NCI-H2171 treated with DMSO at 0.1 percent for 48 hours (cell line): ENCODE measurements at regions not wholly inside any gene's neighbourhood (a gene's known extent, or its start where the extent isn't known, plus 50 kb on each side); places are given as distances from the start of the nearest gene placed in this dataset.
"Not testable (repeated sequence)": the region's sequence is repeated elsewhere in the genome, so short reads cannot be mapped to it uniquely, and the experiment has no call there.

Source experiments
- DNase-seq: peaks from one replicate; lab custom pipeline; 2025; lab: John Stamatoyannopoulos, UW

- no peak for DNase-seq
These were observed 633.1 kb upstream of the CHRM3 start for GRCh38 chr1:238753252-238753651.

GRCh38 chr1:238752327-238752726, 634.0 kb upstream of the CHRM3 start:
- DNase-seq = no peak

- no peak for DNase-seq
These were observed 641.3 kb upstream of the CHRM3 start for GRCh38 chr1:238745069-238745468.

DNA sequence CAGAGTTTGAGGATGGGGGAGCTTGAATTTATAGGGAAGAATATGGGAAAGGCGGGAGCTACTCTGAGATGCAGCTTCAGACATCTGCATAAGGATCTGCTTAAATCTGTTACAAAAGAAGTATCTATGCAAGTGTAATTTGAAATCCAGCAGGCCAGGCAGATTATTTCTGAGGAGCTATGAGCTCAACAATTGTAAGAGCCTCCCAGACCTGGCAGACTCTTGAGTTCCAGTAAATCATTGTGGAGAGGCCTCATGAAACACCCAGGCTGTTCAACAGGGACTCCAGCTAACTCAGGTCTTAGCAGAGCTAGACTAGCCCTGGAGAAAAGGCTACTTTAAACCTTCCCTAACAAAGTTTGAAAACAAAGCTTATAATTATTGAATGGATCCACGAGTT, 647.5 kb upstream of the CHRM3 start:
- no peak for DNase-seq

DNA sequence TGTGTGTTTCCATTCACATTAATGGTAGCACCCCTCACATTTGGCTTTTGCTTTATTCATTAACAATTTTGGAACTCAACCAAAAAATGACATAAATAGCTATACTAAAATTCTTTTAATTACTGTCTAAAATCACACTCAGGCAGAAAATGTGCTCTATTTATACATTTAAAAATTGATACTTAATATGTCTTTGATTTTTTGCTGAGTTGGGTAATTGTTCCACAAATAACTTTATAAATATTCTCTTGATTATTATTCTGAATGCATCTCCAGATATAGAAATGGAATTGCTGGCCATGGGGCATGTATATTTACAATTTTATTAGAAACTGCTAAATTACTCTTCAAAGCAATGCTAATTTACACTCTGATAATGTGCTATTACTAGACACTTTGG, 658.7 kb upstream of the CHRM3 start:
- DNase-seq = no peak

DNA sequence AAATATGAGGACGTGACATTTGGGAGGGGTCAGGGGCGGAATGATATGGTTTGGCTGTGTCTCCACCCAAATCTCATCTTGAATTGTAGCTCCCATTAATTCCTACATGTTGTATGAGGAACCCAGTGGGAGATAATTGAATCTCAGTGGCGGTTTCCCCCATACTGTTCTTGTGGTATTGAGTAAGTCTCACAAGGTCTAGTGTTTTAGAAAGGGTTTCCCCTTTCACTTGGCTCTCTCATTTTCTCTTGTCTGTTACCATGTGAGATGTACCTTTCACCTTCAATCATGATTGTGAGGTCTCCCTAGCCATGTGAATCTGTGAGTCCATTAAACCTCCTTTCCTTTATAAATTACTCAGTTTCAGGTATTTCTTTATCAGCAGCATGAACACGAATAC, 663.6 kb upstream of the CHRM3 start:
- no peak for DNase-seq

GRCh38 chr1:238710697-238711096, 675.7 kb upstream of the CHRM3 start:
- DNase-seq = no peak

DNA sequence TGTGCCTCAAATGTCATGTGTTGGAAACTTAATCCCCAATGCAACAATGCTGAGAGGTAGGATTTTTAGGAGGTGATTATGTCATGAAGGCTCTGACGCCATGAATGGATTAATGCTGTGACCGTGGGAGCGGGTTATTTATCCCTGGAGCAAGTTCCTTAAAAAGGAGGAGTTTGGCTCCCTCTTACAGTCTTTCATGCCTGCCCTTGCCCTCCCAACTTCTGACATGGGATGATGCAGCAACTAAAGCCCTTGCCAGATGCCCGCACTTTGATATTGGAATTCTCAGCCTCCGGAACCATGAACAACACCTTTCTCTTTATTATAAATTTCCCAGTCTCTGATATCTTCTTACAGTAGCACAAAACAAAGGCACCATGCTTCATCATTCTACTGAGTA, 685.3 kb upstream of the CHRM3 start:
- DNase-seq = no peak

GRCh38 chr1:238690415-238690814, 696.0 kb upstream of the CHRM3 start:
- DNase-seq = no peak

- DNase-seq = not testable (repeated sequence)
These were observed 701.8 kb upstream of the CHRM3 start for GRCh38 chr1:238684576-238684975.

DNA sequence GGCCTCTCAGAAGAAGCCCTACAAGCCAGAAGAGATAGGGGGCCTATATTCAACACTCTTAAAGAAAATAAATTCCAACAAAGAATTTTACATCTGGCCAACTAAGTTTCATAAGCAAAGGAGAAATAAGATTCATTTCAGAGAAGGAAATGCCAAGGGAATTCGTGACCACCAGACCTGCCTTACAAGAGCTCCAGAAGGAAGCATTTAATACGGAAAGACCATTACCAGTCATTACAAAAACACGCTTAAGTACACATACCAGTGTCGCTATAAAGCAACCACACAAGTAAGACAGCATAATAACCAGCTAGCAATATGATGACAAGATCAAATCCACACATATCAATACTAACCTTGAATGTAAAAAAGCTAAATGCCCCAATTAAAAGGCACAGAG, 704.9 kb upstream of the CHRM3 start:
- no peak for DNase-seq

DNA sequence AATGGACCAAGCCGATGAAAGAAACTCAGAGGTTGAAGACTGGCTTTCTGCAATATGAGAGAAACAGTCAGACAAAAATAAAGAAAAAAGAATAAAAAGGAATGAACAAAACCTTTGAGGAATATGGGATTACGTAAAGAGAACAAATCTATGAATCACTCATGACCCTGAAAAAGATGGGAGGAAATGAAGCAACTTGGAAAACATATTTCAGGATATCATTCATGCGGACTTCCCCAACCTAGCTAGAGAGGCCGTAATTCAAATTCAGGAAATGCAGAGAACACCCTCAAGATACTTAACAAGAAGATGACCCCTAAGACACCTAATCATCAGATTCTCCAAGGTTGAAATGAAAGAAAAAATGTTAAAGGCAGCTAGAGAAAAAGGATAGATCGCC, 705.3 kb upstream of the CHRM3 start:
- no peak for DNase-seq

GRCh38 chr1:238677567-238677966, 708.8 kb upstream of the CHRM3 start:
- DNase-seq = no peak

- no peak for DNase-seq
These were observed 711.1 kb upstream of the CHRM3 start for GRCh38 chr1:238675221-238675620.

DNA sequence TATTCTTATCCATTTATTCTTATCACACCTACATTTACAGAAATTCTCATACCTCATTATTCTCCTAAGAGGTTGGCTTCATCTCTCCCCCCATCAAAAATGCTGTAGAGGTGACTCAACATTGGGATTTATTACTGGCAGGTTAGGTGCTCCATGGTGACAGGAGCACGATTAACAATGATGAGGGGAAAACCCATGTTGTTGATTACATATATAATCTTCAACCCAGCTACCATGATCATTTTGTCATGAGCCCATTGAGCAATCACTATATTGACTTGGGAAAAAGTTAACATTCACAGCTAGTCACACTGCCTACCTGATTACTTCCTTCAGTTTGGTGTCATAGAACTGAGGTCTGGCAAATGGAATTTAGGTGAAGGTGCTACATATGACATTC, 712.1 kb upstream of the CHRM3 start:
- no peak for DNase-seq

DNA sequence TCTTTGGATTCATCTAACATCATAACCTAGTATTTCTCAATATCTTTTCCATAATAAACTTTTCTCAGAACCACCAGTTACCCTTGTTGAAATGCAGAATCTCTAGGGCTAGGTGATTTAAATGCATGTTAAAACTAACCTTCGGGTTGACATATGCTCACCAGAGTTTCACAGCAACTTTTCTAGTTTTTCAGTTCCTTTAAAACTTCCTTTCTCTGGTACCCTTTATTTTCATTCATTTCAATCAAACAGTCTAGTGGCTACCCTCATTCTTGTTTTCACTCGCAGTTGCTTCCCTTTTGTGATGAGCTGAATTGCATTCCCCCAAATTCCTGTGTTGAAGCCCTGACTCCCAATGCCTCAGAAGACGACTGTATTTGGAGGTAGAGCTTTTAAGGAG, 712.8 kb upstream of the CHRM3 start:
- no peak for DNase-seq

GRCh38 chr1:238672806-238673205, 713.6 kb upstream of the CHRM3 start:
- DNase-seq = no peak

DNA sequence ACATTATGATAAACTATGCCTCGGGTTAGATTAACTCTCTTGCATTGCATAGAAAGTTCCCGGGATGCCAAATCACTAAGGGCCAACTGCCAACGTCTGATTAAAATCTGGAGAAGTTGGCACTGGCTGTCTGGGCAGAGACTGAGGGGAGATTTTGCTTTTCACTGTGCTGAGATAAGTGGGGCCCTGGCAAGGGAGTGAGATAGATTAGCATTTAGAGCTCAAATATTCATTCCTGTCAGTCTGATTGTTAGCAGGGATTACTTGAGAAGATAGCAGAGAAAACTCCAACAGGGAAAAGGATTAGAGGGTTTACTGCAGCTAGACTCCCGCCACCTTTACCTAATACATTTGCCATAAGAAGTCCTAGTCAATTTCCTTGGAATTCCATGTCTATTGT, 714.1 kb upstream of the CHRM3 start:
- DNase-seq = no peak

DNA sequence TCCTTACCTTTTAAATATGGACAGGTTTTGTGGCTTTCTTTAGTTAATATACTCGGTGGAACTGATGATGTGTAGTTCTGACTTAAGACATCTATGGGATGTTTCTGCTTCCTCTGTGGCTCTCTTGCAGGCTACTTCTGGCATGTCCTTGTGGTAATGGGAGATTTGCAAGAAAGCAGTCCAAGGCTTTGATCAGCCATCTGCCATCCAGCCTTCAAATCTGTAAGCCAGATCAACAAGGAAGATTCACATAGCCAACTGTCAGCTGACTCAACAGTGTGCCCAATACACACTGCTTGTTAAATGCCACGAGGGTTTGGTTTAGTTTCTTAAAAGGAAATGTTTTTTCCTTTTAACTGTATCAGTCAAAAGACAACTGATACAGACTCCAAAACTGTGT, 722.2 kb upstream of the CHRM3 start:
- DNase-seq = no peak

DNA sequence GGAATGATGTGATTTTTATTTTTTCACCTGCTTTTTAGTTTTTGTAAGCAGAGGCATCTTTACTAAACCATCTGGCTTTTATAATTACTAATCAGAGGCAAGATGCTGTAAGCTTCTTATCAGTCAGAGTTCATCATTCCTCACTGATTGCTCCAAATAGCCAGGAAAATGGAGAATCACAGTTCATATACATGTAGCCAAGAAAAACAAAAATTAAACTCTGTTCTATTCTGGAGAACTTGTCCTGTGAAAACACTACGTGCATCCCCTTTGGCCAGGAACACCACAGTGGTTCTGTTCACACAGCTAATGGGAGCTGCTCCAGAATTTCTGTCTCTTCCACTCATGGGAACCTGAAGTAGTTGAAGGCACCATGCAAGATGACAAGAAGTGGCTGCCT, 725.5 kb upstream of the CHRM3 start:
- DNase-seq = no peak

- DNase-seq = no peak
These were observed 727.6 kb upstream of the CHRM3 start for GRCh38 chr1:238658763-238659162.

DNA sequence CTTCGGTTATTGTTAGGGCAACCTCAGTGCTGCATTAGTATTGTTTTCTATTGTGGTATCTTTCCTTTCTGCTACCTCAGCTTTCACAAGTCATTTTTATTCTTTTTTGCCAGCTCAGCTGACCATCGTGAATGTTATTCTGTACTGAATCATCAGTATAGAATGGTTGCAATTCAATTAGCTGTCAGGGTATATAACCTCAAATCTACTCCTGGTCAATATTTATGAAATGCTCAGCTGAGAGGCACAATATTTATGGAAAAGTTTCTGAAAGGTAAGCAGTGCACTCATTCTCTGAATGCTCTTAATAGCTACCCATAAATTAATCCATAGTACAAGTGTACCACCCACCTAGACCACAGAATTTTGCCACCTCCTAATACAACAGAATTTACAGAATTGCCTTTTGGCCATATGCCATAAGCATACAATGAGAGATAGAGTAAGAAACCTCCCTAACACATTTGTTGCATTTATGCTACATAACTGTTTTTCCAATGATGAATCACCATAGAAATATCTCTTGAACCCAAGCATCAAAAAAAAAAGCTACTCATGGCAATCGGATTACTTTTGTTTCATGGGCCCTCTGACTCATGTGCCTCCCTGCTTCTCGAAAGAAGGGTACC, 732.6 kb upstream of the CHRM3 start:
- no peak for DNase-seq

GRCh38 chr1:238652346-238652968, 733.9 kb upstream of the CHRM3 start:
- no peak for DNase-seq

- DNase-seq = no peak
These were observed 737.2 kb upstream of the CHRM3 start for GRCh38 chr1:238649200-238649599.
